Transverse colon (tissue), 4 donors: ENCODE measurements at regions not wholly inside any gene's neighbourhood (a gene's known extent, or its start where the extent isn't known, plus 50 kb on each side); places are given as distances from the start of the nearest gene placed in this dataset.
"Not testable (repeated sequence)": the region's sequence is repeated elsewhere in the genome, so short reads cannot be mapped to it uniquely, and the experiment has no call there.

Experiments
- DNase-seq: peaks from one replicate; pipeline ENCODE4 v3.0.0-alpha.2; 2019
- H3K27ac ChIP-seq, 4 donors: fragments of 200-600 bp; sonication (generic); 2 replicates each; pipeline ENCODE4 v1.5.1; 2016 to 2018; ENCODE audit warnings: inconsistent platforms in 4 of 4
- H3K27me3 ChIP-seq: fragments of 200-600 bp; sonication (generic); 2 replicates; pipeline ENCODE4 v1.5.1; 2017; ENCODE audit warnings: inconsistent platforms
- H3K36me3 ChIP-seq, 4 donors: fragments of 200-600 bp; sonication (generic); 2 replicates each; pipeline ENCODE4 v1.5.1; 2017 to 2019; ENCODE audit warnings: inconsistent platforms in 4 of 4
- H3K4me1 ChIP-seq, 4 donors: fragments of 200-600 bp; sonication (generic); 2 replicates each; pipeline ENCODE4 v1.5.1; 2017 to 2020; ENCODE audit warnings: inconsistent platforms in 4 of 4
- H3K4me3 ChIP-seq, 4 donors: fragments of 200-600 bp; sonication (generic); 1 replicate in 1 of 4; 2 replicates in 3 of 4; pipeline versions ENCODE4 v1.5.1 to v1.6.1; 2017 to 2019; ENCODE audit warnings: inconsistent platforms in 4 of 4
- H3K9me3 ChIP-seq, 2 donors: fragments of 200-600 bp; sonication (generic); 2 replicates each; pipeline ENCODE4 v1.5.1; 2017 to 2019; ENCODE audit warnings: inconsistent platforms in 2 of 2
- EP300 ChIP-seq: sonication (generic); formaldehyde crosslinking; IDR thresholded peaks from one replicate; pipeline ENCODE4 v1.6.1; 2017; ENCODE audit warnings: antibody characterized with exemption, low read depth
- POLR2A ChIP-seq: fragments of 450-650 bp; IDR thresholded peaks from one replicate; pipeline ENCODE4 v1.6.1; 2016; ENCODE audit warnings: antibody characterized with exemption, mild to moderate bottlenecking, moderate library complexity
- POLR2AphosphoS5 ChIP-seq, 3 donors: sonication (generic); formaldehyde crosslinking; IDR thresholded peaks; one replicate each; pipeline ENCODE4 v1.6.1; 2016; ENCODE audit warnings: antibody characterized with exemption in 3 of 3
- WGBS, 2 donors: methylation state at CpG; one replicate each; pipeline ENCODE4 v1.1.5; 2018; ENCODE audit warnings: low coverage in 1 of 2; 5-methylcytosine and 5-hydroxymethylcytosine counted together
- in situ Hi-C, 4 donors: fragments of 200-750 bp; cut with MboI; loops; one replicate each; pipeline versions ENCODE4 v1.15.0 to v1.15.1; 2017; ENCODE audit warnings: low sequenced_read_pairs in 3 of 4, low pct_ligation_motif_present in 1 of 4, low pct_unique_long_range_greater_than_20kb in 1 of 4
- intact Hi-C: fragments of 100-400 bp; cut with DNase I; formaldehyde crosslinking; loops from one replicate; pipeline ENCODE4 v1.15.1; 2023; ENCODE audit warnings: low total_unique reads
- TF ChIP-seq, protein P1 (sequence below), 5 experiments: fragments of 200-600 bp in 3 of 5; fragments of 450-650 bp in 2 of 5; sonication (generic) in 3 of 5; IDR thresholded peaks; 1 replicate in 2 of 5; 2 replicates in 3 of 5; pipeline ENCODE4 v1.5.1; 2016 to 2017; ENCODE audit warnings: antibody characterized with exemption in 5 of 5, inconsistent platforms in 3 of 5, mild to moderate bottlenecking in 2 of 5, moderate library complexity in 1 of 5

DNA sequence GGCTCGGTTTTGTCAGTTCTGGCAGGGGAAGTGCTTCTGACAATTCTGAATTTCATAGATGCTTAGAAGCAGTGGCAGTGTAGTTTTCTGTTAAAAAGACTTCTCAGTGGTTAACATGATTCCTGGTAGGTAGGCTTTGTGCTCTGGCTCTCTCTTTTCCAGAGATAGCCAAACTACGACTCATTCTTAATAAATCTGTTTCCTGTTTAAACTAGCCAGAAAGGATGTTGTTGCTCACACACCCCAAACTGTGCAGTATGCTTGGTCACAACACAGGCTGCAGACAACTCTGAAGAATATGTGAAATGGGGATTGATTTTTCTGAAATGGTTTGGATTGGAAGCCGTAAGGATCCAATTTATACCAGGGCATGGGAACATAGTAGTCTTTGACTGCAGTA, 711.5 kb downstream of the PCDH17 start:
- Histone ChIP-seq H3K4me3 (no peak overlapping the region), H3K36me3 (no peaks in the 10 kb centered on the region), H3K9me3 (peaks cover 5% of the 10 kb centered on the region in 2 donors), H3K27ac (no peak overlapping the region), H3K27me3 (no peaks in the 10 kb centered on the region), H3K4me1 (no peaks in the 10 kb centered on the region)
- in situ Hi-C loops (no loop called here), intact Hi-C loops (no loop called here)
- TF ChIP-seq POLR2AphosphoS5 (IDR thresholded peaks at IDR 0.05) (no peak), POLR2A (no peak), EP300 (no peak)
- TF ChIP-seq, protein P1, sequence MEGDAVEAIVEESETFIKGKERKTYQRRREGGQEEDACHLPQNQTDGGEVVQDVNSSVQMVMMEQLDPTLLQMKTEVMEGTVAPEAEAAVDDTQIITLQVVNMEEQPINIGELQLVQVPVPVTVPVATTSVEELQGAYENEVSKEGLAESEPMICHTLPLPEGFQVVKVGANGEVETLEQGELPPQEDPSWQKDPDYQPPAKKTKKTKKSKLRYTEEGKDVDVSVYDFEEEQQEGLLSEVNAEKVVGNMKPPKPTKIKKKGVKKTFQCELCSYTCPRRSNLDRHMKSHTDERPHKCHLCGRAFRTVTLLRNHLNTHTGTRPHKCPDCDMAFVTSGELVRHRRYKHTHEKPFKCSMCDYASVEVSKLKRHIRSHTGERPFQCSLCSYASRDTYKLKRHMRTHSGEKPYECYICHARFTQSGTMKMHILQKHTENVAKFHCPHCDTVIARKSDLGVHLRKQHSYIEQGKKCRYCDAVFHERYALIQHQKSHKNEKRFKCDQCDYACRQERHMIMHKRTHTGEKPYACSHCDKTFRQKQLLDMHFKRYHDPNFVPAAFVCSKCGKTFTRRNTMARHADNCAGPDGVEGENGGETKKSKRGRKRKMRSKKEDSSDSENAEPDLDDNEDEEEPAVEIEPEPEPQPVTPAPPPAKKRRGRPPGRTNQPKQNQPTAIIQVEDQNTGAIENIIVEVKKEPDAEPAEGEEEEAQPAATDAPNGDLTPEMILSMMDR (IDR thresholded peaks at IDR 0.05): no peak
- WGBS, 2 donors: 61 to 62% methylated on average over 2 to 3 of the region's 3 CpGs
- DNase-seq: no peak

DNA sequence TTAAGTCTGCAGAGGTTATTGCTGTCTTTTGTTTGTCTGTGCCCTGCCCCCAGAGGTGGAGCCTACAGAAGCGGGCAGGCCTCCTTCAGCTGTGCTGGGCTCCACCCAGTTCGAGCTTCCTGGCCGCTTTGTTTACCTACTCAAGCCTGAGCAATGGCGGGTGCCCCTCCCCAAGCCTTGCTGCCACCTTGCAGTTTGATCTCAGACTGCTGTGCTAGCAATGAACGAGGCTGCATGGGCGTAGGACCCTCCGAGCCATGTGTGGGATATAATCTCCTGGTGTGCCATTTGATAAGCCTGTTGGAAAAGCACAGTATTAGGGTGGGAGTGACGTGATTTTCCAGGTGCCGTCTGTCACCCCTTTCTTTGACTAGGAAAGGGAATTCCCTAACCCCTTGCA, 720.6 kb downstream of the PCDH17 start:
- H3K27ac ChIP-seq, H3K36me3 ChIP-seq, intact Hi-C loops, DNase-seq, H3K9me3 ChIP-seq, H3K4me1 ChIP-seq, H3K27me3 ChIP-seq, in situ Hi-C loops, H3K4me3 ChIP-seq: not testable (repeated sequence)
- whole genome bisulfite sequencing, 2 donors: 84 to 100% methylated on average over 1 to 7 of the region's 9 CpGs

DNA sequence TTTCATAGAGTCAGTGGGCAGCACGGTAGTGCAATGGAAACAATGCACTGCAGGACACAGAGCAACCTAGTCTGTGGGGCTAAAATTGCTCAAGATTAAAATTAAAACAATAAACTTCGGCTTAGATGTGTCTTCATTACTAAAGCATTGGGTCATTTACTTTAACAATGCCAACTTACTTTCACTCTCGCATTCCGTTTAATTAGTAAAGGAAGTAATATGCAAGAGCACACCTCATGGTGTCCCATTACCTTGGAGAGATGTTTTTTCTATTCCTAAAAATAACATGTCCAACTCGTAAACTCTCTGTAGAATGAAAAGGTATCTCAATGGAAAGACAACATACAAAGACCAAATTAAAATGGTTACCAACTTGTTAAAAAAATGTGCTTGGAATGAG, 738.4 kb downstream of the PCDH17 start:
- 80 to 83% methylated on average over 4 to 5 of the region's 5 CpGs for WGBS, 2 donors
- Histone ChIP-seq H3K4me3 (no peak overlapping the region), H3K27ac (no peak overlapping the region), H3K36me3 (no peaks in the 10 kb centered on the region), H3K27me3 (no peaks in the 10 kb centered on the region), H3K4me1 (no peaks in the 10 kb centered on the region), H3K9me3 (no peaks in the 10 kb centered on the region)
- DNase-seq: no peak
- in situ Hi-C loops: no loop called here
- intact Hi-C loops: no loop called here
- TF ChIP-seq POLR2A: no peak
- TF ChIP-seq EP300: no peak
- TF ChIP-seq POLR2AphosphoS5 (IDR thresholded peaks at IDR 0.05): no peak
- TF ChIP-seq, protein P1 (IDR thresholded peaks at IDR 0.05): no peak

DNA sequence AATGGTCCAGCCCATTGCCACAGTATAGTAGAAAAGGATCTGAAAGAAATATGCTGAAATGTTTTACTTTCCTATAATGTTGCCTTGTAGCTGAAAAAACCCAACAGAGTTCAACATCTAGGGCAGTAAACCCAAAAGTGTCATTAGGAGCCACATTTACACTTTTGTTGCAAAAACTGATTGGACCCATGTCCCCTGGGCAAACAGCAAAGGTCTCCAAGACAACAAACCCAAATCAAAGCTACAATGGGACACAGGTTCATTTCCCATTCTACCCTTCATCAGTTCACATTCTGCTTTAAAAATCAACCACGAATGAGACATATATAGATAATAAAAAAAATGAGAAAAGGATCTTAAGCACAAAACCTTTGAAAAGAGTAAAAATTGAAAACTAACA, 744.8 kb downstream of the PCDH17 start:
- in situ Hi-C loops (no loop called here), intact Hi-C loops (no loop called here)
- 67 to 77% methylated on average over 1 of the region's 1 CpG for WGBS, 2 donors

DNA sequence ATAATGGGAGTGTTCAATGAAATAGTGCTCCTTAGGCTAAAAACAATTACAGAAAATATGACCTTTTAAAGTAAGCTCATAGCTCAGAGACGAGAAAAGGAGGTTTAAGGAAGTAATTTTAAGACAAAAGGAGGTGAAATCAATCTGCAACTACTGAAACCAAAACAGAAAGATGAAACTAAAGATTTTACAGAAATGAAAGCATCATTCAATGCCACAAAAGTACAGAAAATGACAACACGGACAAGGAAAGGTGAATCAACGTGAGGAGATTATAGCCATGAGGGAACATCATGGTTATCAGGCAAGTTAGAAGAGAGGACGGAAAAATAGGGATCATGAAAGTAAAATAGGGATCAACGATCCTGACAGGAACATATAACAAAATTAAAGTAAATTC, 745.2 kb downstream of the PCDH17 start:
- TF ChIP-seq EP300: no peak
- TF ChIP-seq POLR2AphosphoS5 (IDR thresholded peaks at IDR 0.05): no peak
- TF ChIP-seq, protein P1 (IDR thresholded peaks at IDR 0.05): no peak
- no peak for TF ChIP-seq POLR2A
- 56 to 66% methylated on average over 5 of the region's 5 CpGs for WGBS, 2 donors
- in situ Hi-C loops: no loop called here

More for the DNA sequence above, 744.8 kb downstream of the PCDH17 start:
- H3K36me3 ChIP-seq: no peaks in the 10 kb centered on the region
- H3K27ac ChIP-seq: no peak overlapping the region
- no peak overlapping the region for H3K4me3 ChIP-seq
- H3K9me3 ChIP-seq: no peaks in the 10 kb centered on the region
- H3K27me3 ChIP-seq: no peaks in the 10 kb centered on the region
- TF ChIP-seq EP300 (no peak), POLR2A (no peak), POLR2AphosphoS5 (IDR thresholded peaks at IDR 0.05) (no peak)
- TF ChIP-seq, protein P1 (IDR thresholded peaks at IDR 0.05): no peak
- DNase-seq: no peak
- no peaks in the 10 kb centered on the region for H3K4me1 ChIP-seq

More for the DNA sequence above, 745.2 kb downstream of the PCDH17 start:
- no peaks in the 10 kb centered on the region for H3K4me1 ChIP-seq
- DNase-seq: no peak
- H3K4me3 ChIP-seq: no peak overlapping the region
- no peak overlapping the region for H3K27ac ChIP-seq
- intact Hi-C loops: no loop called here
- no peaks in the 10 kb centered on the region for H3K9me3 ChIP-seq
- no peaks in the 10 kb centered on the region for H3K36me3 ChIP-seq
- no peaks in the 10 kb centered on the region for H3K27me3 ChIP-seq
